Stimulated activated CD4-positive, alpha-beta T cell treated with anti-CD3 and anti-CD28 coated beads, Interleukin-15, amount 100 ng/mL, for 24 hours (primary cell): ENCODE measurements at regions not wholly inside any gene's neighbourhood (a gene's known extent, or its start where the extent isn't known, plus 50 kb on each side); places are given as distances from the start of the nearest gene placed in this dataset.
"Not testable (repeated sequence)": the region's sequence is repeated elsewhere in the genome, so short reads cannot be mapped to it uniquely, and the experiment has no call there.

Source experiments
- DNase-seq: peaks from one replicate; pipeline ENCODE4 v3.0.0-alpha.2; 2020

- no peak for DNase-seq
Measured at GRCh38 chr7:121618182-121618581, 222.1 kb upstream of the FAM3C start.

- no peak for DNase-seq
Measured at GRCh38 chr7:121610243-121610642, 214.1 kb upstream of the FAM3C start.

- no peak for DNase-seq
Measured at GRCh38 chr7:121609208-121609607, 213.1 kb upstream of the FAM3C start.

GRCh38 chr7:121608785-121609184, 212.7 kb upstream of the FAM3C start:
- no peak for DNase-seq

GRCh38 chr7:121608183-121608582, 212.1 kb upstream of the FAM3C start:
- DNase-seq, result not testable (repeated sequence)

GRCh38 chr7:121605317-121605680, 209.2 kb upstream of the FAM3C start:
- DNase-seq, result no peak

- no peak for DNase-seq
Measured at GRCh38 chr7:121604627-121605316, 208.7 kb upstream of the FAM3C start.

GRCh38 chr7:121603886-121604285, 207.8 kb upstream of the FAM3C start:
- no peak for DNase-seq

- DNase-seq, result no peak
Measured at GRCh38 chr7:121599887-121600286, 203.8 kb upstream of the FAM3C start.

GRCh38 chr7:121595758-121596696, 199.9 kb upstream of the FAM3C start:
- no peak for DNase-seq

- no peak for DNase-seq
Measured at GRCh38 chr7:121591926-121592325, 195.8 kb upstream of the FAM3C start.

GRCh38 chr7:121587435-121587834, 191.3 kb upstream of the FAM3C start:
- no peak for DNase-seq

GRCh38 chr7:121582258-121582657, 186.2 kb upstream of the FAM3C start:
- no peak for DNase-seq

GRCh38 chr7:121579639-121580038, 183.5 kb upstream of the FAM3C start:
- DNase-seq, result no peak

GRCh38 chr7:121578669-121579068, 182.6 kb upstream of the FAM3C start:
- DNase-seq, result no peak

- DNase-seq, result no peak
Measured at GRCh38 chr7:121576148-121576917, 180.2 kb upstream of the FAM3C start.

- DNase-seq, result no peak
Measured at GRCh38 chr7:121575194-121575765, 179.2 kb upstream of the FAM3C start.

GRCh38 chr7:121574109-121574508, 178.0 kb upstream of the FAM3C start:
- DNase-seq, result no peak

GRCh38 chr7:121572615-121573014, 176.5 kb upstream of the FAM3C start:
- DNase-seq, result no peak

- no peak for DNase-seq
Measured at GRCh38 chr7:121570365-121570764, 174.3 kb upstream of the FAM3C start.

GRCh38 chr7:121563177-121563576, 167.1 kb upstream of the FAM3C start:
- no peak for DNase-seq

GRCh38 chr7:121562259-121562658, 166.2 kb upstream of the FAM3C start:
- DNase-seq, result no peak

GRCh38 chr7:121561717-121562116, 165.6 kb upstream of the FAM3C start:
- DNase-seq, result no peak
